ENCODE measurements at regions not wholly inside any gene's neighbourhood (a gene's known extent, or its start where the extent isn't known, plus 50 kb on each side); places are given as distances from the start of the nearest gene placed in this dataset.

DNA sequence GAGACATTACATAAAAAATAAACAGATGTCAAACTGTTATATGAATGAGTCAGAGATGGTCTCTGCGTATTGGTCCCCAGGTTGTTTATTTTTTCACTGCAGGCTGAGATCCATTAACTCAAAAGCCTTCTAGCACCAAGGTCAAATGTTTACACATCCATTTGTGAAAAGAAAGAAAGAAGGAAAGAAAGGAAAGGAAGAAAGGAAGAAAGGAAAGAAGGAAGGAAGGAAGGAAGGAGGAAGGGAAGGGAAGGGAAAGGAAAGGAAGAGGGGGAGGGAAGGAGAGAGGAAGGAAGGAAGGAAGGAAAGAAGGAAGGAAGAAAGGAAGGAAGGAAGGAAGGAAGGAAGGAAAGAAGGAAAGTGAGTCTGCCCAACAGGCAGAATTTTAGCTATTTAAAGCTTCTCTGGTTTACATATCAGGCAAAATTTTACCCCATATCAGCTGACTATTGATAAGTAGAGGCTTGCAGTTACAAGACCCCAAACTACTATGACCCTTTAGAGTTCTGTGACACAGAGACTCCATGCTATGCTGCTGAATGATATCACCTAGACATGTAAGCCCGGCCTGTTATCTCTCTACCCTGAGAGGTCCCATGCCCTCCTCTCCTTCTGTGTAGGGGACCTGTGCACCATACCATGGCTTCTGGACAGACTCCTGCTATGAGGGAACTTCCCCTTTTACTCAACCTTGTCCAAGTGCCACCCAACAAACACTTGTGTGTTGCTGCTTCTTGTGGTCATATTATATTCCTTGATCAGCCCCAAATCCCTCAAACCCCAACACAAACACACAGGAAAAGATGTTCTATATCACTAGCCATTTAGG lies 59.0 kb downstream of the DRD1 start:
- Histone ChIP-seq H3K18ac (ENCODE audit: low read length) (no peak overlapping the region), H4K91ac (ENCODE audit: low read depth, low read length, poor library complexity) (no peak overlapping the region), H2BK12ac (ENCODE audit: low read length) (no peak overlapping the region), H3K36me3 (replicated peaks in 1 of 2; ENCODE audit: control insufficient read depth in 2 of 2, insufficient read depth in 2 of 2, low read length in 2 of 2) (no peaks in the 10 kb centered on the region), H2AK5ac (ENCODE audit: low read depth, low read length) (no peak overlapping the region), H3K14ac (ENCODE audit: low read length) (no peak overlapping the region), H2BK120ac (ENCODE audit: low read depth, low read length) (no peak overlapping the region), H2BK5ac (ENCODE audit: low read length) (no peak overlapping the region), H2AFZ (ENCODE audit: low read length) (no peak overlapping the region), H3K4me3 (ENCODE audit: low read length in 2 of 2) (no peak overlapping the region), H3K23ac (ENCODE audit: low read depth, low read length, poor library complexity) (no peak overlapping the region), H3K27ac (replicated peaks; ENCODE audit: low read length) (no peak overlapping the region), H3K79me1 (ENCODE audit: low read depth, low read length) (no peaks in the 10 kb centered on the region), H2BK15ac (ENCODE audit: low read length) (no peak overlapping the region), H3K9ac (ENCODE audit: low read depth, low read length, poor library complexity) (no peak overlapping the region), H4K8ac (ENCODE audit: low read depth, low read length) (no peak overlapping the region), H3K4me1 (ENCODE audit: control insufficient read depth in 2 of 2, insufficient read depth in 1 of 2, low read depth in 1 of 2, low read length in 2 of 2) (peaks cover 0 to 6% of the 10 kb centered on the region in 2 donors), H3K9me3 (replicated peaks in 1 of 2; ENCODE audit: control insufficient read depth in 2 of 2, insufficient read depth in 1 of 2, low read depth in 1 of 2, low read length in 2 of 2) (no peaks in the 10 kb centered on the region), H3K4me2 (ENCODE audit: insufficient read depth, low read length, poor library complexity, severe bottlenecking) (no peak overlapping the region), H3K27me3 (ENCODE audit: control insufficient read depth in 3 of 3, insufficient read depth in 3 of 3, low read depth in 1 of 3, low read length in 3 of 3) (peaks cover 0 to 7% (median 0%) of the 10 kb centered on the region in 3 experiments), H3K4ac (ENCODE audit: low read length) (no peak overlapping the region)
- no CpG with 5 or more reads among the region's 2 CpGs for WGBS, 2 donors (ENCODE audit: extremely low coverage in 2 of 2, insufficient read length in 2 of 2, insufficient replicate concordance in 1 of 2)
- no peak for DNase-seq (ENCODE audit: low spot score)

DNA sequence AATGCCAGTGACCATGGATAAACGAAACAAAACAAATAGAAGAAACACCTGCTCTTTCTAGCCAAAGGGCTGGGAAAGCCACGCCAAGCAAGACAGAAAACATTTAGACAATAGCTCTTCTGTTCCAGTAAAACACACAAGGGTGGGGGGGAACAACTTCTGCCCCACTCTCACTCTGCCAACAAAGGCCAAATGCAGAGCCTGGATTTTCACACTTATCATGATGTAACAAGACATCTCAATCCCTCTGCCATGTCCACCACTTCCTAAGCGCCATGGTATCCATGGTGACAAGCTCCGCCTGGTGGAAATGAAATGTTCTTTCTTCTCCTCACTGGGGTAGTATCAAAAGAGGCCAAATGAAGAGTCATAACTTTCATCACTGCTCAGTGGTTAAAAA lies 60.6 kb downstream of the DRD1 start:
- H2BK15ac ChIP-seq (ENCODE audit: low read length) = no peak overlapping the region
- no peaks in the 10 kb centered on the region for H3K79me1 ChIP-seq (ENCODE audit: low read depth, low read length)
- H4K8ac ChIP-seq (ENCODE audit: low read depth, low read length) = no peak overlapping the region
- no peak overlapping the region for H2BK120ac ChIP-seq (ENCODE audit: low read depth, low read length)
- no peak for DNase-seq (ENCODE audit: low spot score)
- peaks cover 0 to 7% (median 0%) of the 10 kb centered on the region in 3 experiments for H3K27me3 ChIP-seq (ENCODE audit: control insufficient read depth in 3 of 3, insufficient read depth in 3 of 3, low read depth in 1 of 3, low read length in 3 of 3)
- H2AK5ac ChIP-seq (ENCODE audit: low read depth, low read length) = no peak overlapping the region
- peaks cover 0 to 6% of the 10 kb centered on the region in 2 donors for H3K4me1 ChIP-seq (ENCODE audit: control insufficient read depth in 2 of 2, insufficient read depth in 1 of 2, low read depth in 1 of 2, low read length in 2 of 2)
- H3K9ac ChIP-seq (ENCODE audit: low read depth, low read length, poor library complexity) = no peak overlapping the region
- H2BK12ac ChIP-seq (ENCODE audit: low read length) = no peak overlapping the region
- no peaks in the 10 kb centered on the region for H3K9me3 ChIP-seq (replicated peaks in 1 of 2; ENCODE audit: control insufficient read depth in 2 of 2, insufficient read depth in 1 of 2, low read depth in 1 of 2, low read length in 2 of 2)
- H4K91ac ChIP-seq (ENCODE audit: low read depth, low read length, poor library complexity) = no peak overlapping the region
- no CpG with 5 or more reads among the region's 4 CpGs for WGBS, 2 donors (ENCODE audit: extremely low coverage in 2 of 2, insufficient read length in 2 of 2, insufficient replicate concordance in 1 of 2)
- H3K23ac ChIP-seq (ENCODE audit: low read depth, low read length, poor library complexity) = no peak overlapping the region
- H2AFZ ChIP-seq (ENCODE audit: low read length) = no peak overlapping the region
- no peaks in the 10 kb centered on the region for H3K36me3 ChIP-seq (replicated peaks in 1 of 2; ENCODE audit: control insufficient read depth in 2 of 2, insufficient read depth in 2 of 2, low read length in 2 of 2)
- no peak overlapping the region for H3K14ac ChIP-seq (ENCODE audit: low read length)
- H3K4ac ChIP-seq (ENCODE audit: low read length) = no peak overlapping the region
- no peak overlapping the region for H3K18ac ChIP-seq (ENCODE audit: low read length)
- H3K27ac ChIP-seq (replicated peaks; ENCODE audit: low read length) = no peak overlapping the region
- no peak overlapping the region for H2BK5ac ChIP-seq (ENCODE audit: low read length)
- H3K4me3 ChIP-seq (ENCODE audit: low read length in 2 of 2) = no peak overlapping the region
- H3K4me2 ChIP-seq (ENCODE audit: insufficient read depth, low read length, poor library complexity, severe bottlenecking) = no peak overlapping the region

DNA sequence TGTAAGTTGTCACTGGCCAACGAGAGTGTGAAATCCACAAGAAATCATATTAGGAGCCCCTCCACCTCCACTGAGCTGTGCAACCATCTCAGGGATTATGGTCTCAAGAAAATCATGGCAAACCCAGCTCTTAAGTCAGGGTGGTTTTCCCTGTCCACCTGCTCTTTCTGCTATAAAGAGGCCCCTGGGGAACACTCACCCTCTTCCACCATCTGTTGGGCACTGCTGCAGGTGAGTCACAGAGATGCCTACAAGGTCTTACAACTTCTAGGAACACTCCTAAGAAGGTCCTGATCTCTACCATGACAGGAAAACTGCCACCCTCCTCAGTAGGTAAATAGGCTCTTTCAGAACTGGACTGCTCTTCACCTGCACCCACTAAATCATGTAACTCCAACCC lies 61.8 kb downstream of the DRD1 start:
- Histone ChIP-seq H3K14ac (ENCODE audit: low read length) (no peak overlapping the region), H3K9me3 (replicated peaks in 1 of 2; ENCODE audit: control insufficient read depth in 2 of 2, insufficient read depth in 1 of 2, low read depth in 1 of 2, low read length in 2 of 2) (no peaks in the 10 kb centered on the region), H3K36me3 (replicated peaks in 1 of 2; ENCODE audit: control insufficient read depth in 2 of 2, insufficient read depth in 2 of 2, low read length in 2 of 2) (no peaks in the 10 kb centered on the region), H3K4ac (ENCODE audit: low read length) (no peak overlapping the region), H2BK15ac (ENCODE audit: low read length) (no peak overlapping the region), H4K8ac (ENCODE audit: low read depth, low read length) (no peak overlapping the region), H3K27ac (replicated peaks; ENCODE audit: low read length) (no peak overlapping the region), H2BK120ac (ENCODE audit: low read depth, low read length) (no peak overlapping the region), H3K79me1 (ENCODE audit: low read depth, low read length) (no peaks in the 10 kb centered on the region), H3K18ac (ENCODE audit: low read length) (no peak overlapping the region), H2AFZ (ENCODE audit: low read length) (no peak overlapping the region), H3K4me1 (ENCODE audit: control insufficient read depth in 2 of 2, insufficient read depth in 1 of 2, low read depth in 1 of 2, low read length in 2 of 2) (peaks cover 0 to 5% of the 10 kb centered on the region in 2 donors), H3K23ac (ENCODE audit: low read depth, low read length, poor library complexity) (no peak overlapping the region), H2AK5ac (ENCODE audit: low read depth, low read length) (no peak overlapping the region), H3K27me3 (ENCODE audit: control insufficient read depth in 3 of 3, insufficient read depth in 3 of 3, low read depth in 1 of 3, low read length in 3 of 3) (peaks cover 0 to 6% (median 0%) of the 10 kb centered on the region in 3 experiments), H3K4me3 (ENCODE audit: low read length in 2 of 2) (no peak overlapping the region), H4K91ac (ENCODE audit: low read depth, low read length, poor library complexity) (no peak overlapping the region), H3K4me2 (ENCODE audit: insufficient read depth, low read length, poor library complexity, severe bottlenecking) (no peak overlapping the region), H2BK5ac (ENCODE audit: low read length) (no peak overlapping the region), H2BK12ac (ENCODE audit: low read length) (no peak overlapping the region), H3K9ac (ENCODE audit: low read depth, low read length, poor library complexity) (no peak overlapping the region)
- no peak for DNase-seq (ENCODE audit: low spot score)
- no CpG with 5 or more reads among the region's 1 CpG for WGBS, 2 donors (ENCODE audit: extremely low coverage in 2 of 2, insufficient read length in 2 of 2, insufficient replicate concordance in 1 of 2)

DNA sequence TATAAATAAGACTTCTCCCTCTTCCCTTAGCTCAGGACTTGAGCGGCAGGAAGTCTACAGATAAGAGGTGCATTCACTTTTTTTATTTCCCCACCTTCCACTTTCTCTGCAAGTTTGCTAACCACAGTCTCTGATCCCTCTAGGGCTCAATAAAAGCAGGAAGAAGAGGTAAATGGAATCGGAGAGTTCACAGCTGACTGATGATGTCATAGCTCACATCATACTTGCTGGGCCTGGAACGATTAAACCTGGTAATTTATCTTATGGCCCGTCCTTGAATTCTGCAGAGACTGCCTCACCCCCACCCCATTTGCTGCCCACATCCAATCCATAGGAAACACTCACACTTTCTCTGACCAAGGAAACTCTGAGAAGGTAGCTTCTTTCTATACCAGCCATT lies 62.9 kb downstream of the DRD1 start:
- Histone ChIP-seq H3K9me3 (replicated peaks in 1 of 2; ENCODE audit: control insufficient read depth in 2 of 2, insufficient read depth in 1 of 2, low read depth in 1 of 2, low read length in 2 of 2) (no peaks in the 10 kb centered on the region), H3K4ac (ENCODE audit: low read length) (no peak overlapping the region), H2BK15ac (ENCODE audit: low read length) (no peak overlapping the region), H3K36me3 (replicated peaks in 1 of 2; ENCODE audit: control insufficient read depth in 2 of 2, insufficient read depth in 2 of 2, low read length in 2 of 2) (no peaks in the 10 kb centered on the region), H3K79me1 (ENCODE audit: low read depth, low read length) (no peaks in the 10 kb centered on the region), H4K91ac (ENCODE audit: low read depth, low read length, poor library complexity) (no peak overlapping the region), H3K27ac (replicated peaks; ENCODE audit: low read length) (no peak overlapping the region), H3K4me1 (ENCODE audit: control insufficient read depth in 2 of 2, insufficient read depth in 1 of 2, low read depth in 1 of 2, low read length in 2 of 2) (peaks cover 0 to 4% of the 10 kb centered on the region in 2 donors), H2BK5ac (ENCODE audit: low read length) (no peak overlapping the region), H3K18ac (ENCODE audit: low read length) (no peak overlapping the region), H3K9ac (ENCODE audit: low read depth, low read length, poor library complexity) (no peak overlapping the region), H2AK5ac (ENCODE audit: low read depth, low read length) (no peak overlapping the region), H3K4me3 (ENCODE audit: low read length in 2 of 2) (no peak overlapping the region), H2AFZ (ENCODE audit: low read length) (no peak overlapping the region), H3K14ac (ENCODE audit: low read length) (no peak overlapping the region), H3K27me3 (ENCODE audit: control insufficient read depth in 3 of 3, insufficient read depth in 3 of 3, low read depth in 1 of 3, low read length in 3 of 3) (peaks cover 0 to 4% (median 0%) of the 10 kb centered on the region in 3 experiments), H2BK120ac (ENCODE audit: low read depth, low read length) (no peak overlapping the region), H3K23ac (ENCODE audit: low read depth, low read length, poor library complexity) (no peak overlapping the region), H4K8ac (ENCODE audit: low read depth, low read length) (no peak overlapping the region), H2BK12ac (ENCODE audit: low read length) (no peak overlapping the region), H3K4me2 (ENCODE audit: insufficient read depth, low read length, poor library complexity, severe bottlenecking) (no peak overlapping the region)
- DNase-seq (ENCODE audit: low spot score) = no peak
- no CpG with 5 or more reads among the region's 4 CpGs for WGBS, 2 donors (ENCODE audit: extremely low coverage in 2 of 2, insufficient read length in 2 of 2, insufficient replicate concordance in 1 of 2)

Data from neuronal stem cell (in vitro differentiated cells).